OCI-LY3 (cell line): ENCODE measurements at regions not wholly inside any gene's neighbourhood (a gene's known extent, or its start where the extent isn't known, plus 50 kb on each side); places are given as distances from the start of the nearest gene placed in this dataset.
"Not testable (repeated sequence)": the region's sequence is repeated elsewhere in the genome, so short reads cannot be mapped to it uniquely, and the experiment has no call there.

Source experiments
- H2AFZ ChIP-seq: fragments of 200-600, 300-600 bp; shearing (Covaris generic); 2 replicates; pipeline ENCODE4 v1.6.0; 2014; ENCODE audit warnings: antibody characterized with exemption, low read depth, low read length
- H3K27ac ChIP-seq: fragments of 200-600, 300-600 bp; sonication (generic); 2 replicates; pipeline ENCODE4 v1.5.1; 2014; ENCODE audit warnings: mild to moderate bottlenecking, low read length, moderate library complexity, mixed read lengths
- H3K27me3 ChIP-seq: fragments of 200-600, 300-600 bp; sonication (generic); 2 replicates; pipeline ENCODE4 v1.6.1; 2014; ENCODE audit warnings: low read depth, low read length, mixed read lengths
- H3K36me3 ChIP-seq: fragments of 200-600, 300-600 bp; sonication (generic); replicated peaks from 2 replicates; pipeline ENCODE3; 2014; ENCODE audit warnings: low read depth, low read length, mixed read lengths
- H3K4me1 ChIP-seq: fragments of 300-600, 200-600 bp; sonication (generic); 2 replicates; pipeline ENCODE4 v1.6.1; 2014; ENCODE audit warnings: low read length, mixed read lengths
- H3K4me2 ChIP-seq: fragments of 200-600, 300-600 bp; sonication (generic); 2 replicates; pipeline ENCODE4 v1.6.1; 2014; ENCODE audit warnings: low read length, mixed read lengths
- H3K4me3 ChIP-seq: fragments of 300-600, 200-600 bp; sonication (generic); 2 replicates; pipeline ENCODE4 v1.5.1; 2014; ENCODE audit warnings: antibody characterized with exemption, mild to moderate bottlenecking, low read length, moderate library complexity
- H3K79me2 ChIP-seq: fragments of 300-600, 200-600 bp; shearing (Covaris generic); 2 replicates; pipeline ENCODE4 v1.6.1; 2014; ENCODE audit warnings: mild to moderate bottlenecking, low read length, mixed read lengths
- H3K9ac ChIP-seq: fragments of 300-600, 200-600 bp; shearing (Covaris generic); 2 replicates; pipeline ENCODE4 v1.6.0; 2014; ENCODE audit warnings: mild to moderate bottlenecking, low read length, moderate library complexity
- H3K9me3 ChIP-seq: fragments of 200-600, 300-600 bp; shearing (Covaris generic); 2 replicates; pipeline ENCODE4 v1.6.1; 2014; ENCODE audit warnings: low read length, mixed read lengths; ENCODE audit not compliant: insufficient read depth
- H4K20me1 ChIP-seq: fragments of 200-600, 300-600 bp; sonication (generic); 2 replicates; pipeline ENCODE4 v1.6.1; 2016; ENCODE audit warnings: low read length, mixed read lengths; ENCODE audit not compliant: insufficient read depth
- CTCF ChIP-seq: fragments of 200-600, 300-600 bp; sonication (generic); IDR thresholded peaks from 2 replicates; pipeline ENCODE4 v1.5.1; 2014; ENCODE audit warnings: antibody characterized with exemption, low read length, low read depth
- EZH2phosphoT487 ChIP-seq: fragments of 200-600 bp; shearing (Covaris generic); IDR thresholded peaks from 2 replicates; pipeline ENCODE4 v1.6.1; 2018; ENCODE audit warnings: antibody characterized with exemption, mixed run types, low read depth

- Histone ChIP-seq H3K9me3 (no peaks in the 10 kb centered on the region), H3K27me3 (no peaks in the 10 kb centered on the region), H3K36me3 (no peaks in the 10 kb centered on the region), H3K9ac (no peak overlapping the region), H3K79me2 (no peaks in the 10 kb centered on the region), H3K27ac (no peak overlapping the region), H4K20me1 (no peaks in the 10 kb centered on the region), H2AFZ (no peak overlapping the region), H3K4me2 (no peak overlapping the region), H3K4me1 (no peaks in the 10 kb centered on the region), H3K4me3 (no peak overlapping the region)
- no peak for TF ChIP-seq CTCF
- TF ChIP-seq EZH2phosphoT487, result no peak
Observed at GRCh38 chr20:54922096-54922495, 446.7 kb downstream of the DOK5 start.

GRCh38 chr20:54920491-54920890 is 445.1 kb downstream of the DOK5 start:
- Histone ChIP-seq H3K27ac (no peak overlapping the region), H3K4me1 (no peaks in the 10 kb centered on the region), H3K27me3 (no peaks in the 10 kb centered on the region), H3K36me3 (no peaks in the 10 kb centered on the region), H3K79me2 (no peaks in the 10 kb centered on the region), H3K4me2 (no peak overlapping the region), H2AFZ (0 out of 2 replicates have a peak overlapping the region, but pooled peaks have one; percentile 19), H3K9me3 (no peaks in the 10 kb centered on the region), H4K20me1 (no peaks in the 10 kb centered on the region), H3K4me3 (no peak overlapping the region), H3K9ac (no peak overlapping the region)
- TF ChIP-seq CTCF (no peak), EZH2phosphoT487 (no peak)

- H3K4me2 ChIP-seq, H3K9ac ChIP-seq, H4K20me1 ChIP-seq, H3K27ac ChIP-seq, H3K36me3 ChIP-seq, H3K9me3 ChIP-seq, H3K79me2 ChIP-seq, H3K4me1 ChIP-seq, H3K27me3 ChIP-seq, H3K4me3 ChIP-seq, H2AFZ ChIP-seq: not testable (repeated sequence)
Observed at GRCh38 chr20:54918993-54919392, 443.6 kb downstream of the DOK5 start.

- no peak overlapping the region for H2AFZ ChIP-seq
- no peaks in the 10 kb centered on the region for H3K4me1 ChIP-seq
- H3K36me3 ChIP-seq, result no peaks in the 10 kb centered on the region
- 0 out of 2 replicates have a peak, but pooled peaks cover 3% of the 10 kb centered on the region for H3K27me3 ChIP-seq
- no peaks in the 10 kb centered on the region for H3K79me2 ChIP-seq
- no peak overlapping the region for H3K9ac ChIP-seq
- no peak overlapping the region for H3K4me3 ChIP-seq
- no peaks in the 10 kb centered on the region for H4K20me1 ChIP-seq
- no peak for TF ChIP-seq EZH2phosphoT487
- no peak for TF ChIP-seq CTCF
- no peak overlapping the region for H3K4me2 ChIP-seq
- H3K27ac ChIP-seq, result no peak overlapping the region
- no peaks in the 10 kb centered on the region for H3K9me3 ChIP-seq
Observed at GRCh38 chr20:54914995-54915394, 439.6 kb downstream of the DOK5 start.

- Histone ChIP-seq H3K4me3 (no peak overlapping the region), H2AFZ (no peak overlapping the region), H3K27me3 (0 out of 2 replicates have a peak, but pooled peaks cover 3% of the 10 kb centered on the region), H3K27ac (no peak overlapping the region), H3K79me2 (no peaks in the 10 kb centered on the region), H4K20me1 (no peaks in the 10 kb centered on the region), H3K9ac (no peak overlapping the region), H3K36me3 (no peaks in the 10 kb centered on the region), H3K9me3 (no peaks in the 10 kb centered on the region), H3K4me1 (no peaks in the 10 kb centered on the region), H3K4me2 (no peak overlapping the region)
- no peak for TF ChIP-seq EZH2phosphoT487
- TF ChIP-seq CTCF, result no peak
Observed at GRCh38 chr20:54909702-54910101, 434.3 kb downstream of the DOK5 start.

GRCh38 chr20:54906134-54906533 is 430.7 kb downstream of the DOK5 start:
- H3K79me2 ChIP-seq, H4K20me1 ChIP-seq, H3K9ac ChIP-seq, H3K4me3 ChIP-seq, H3K9me3 ChIP-seq, H3K4me1 ChIP-seq, H3K27ac ChIP-seq, H3K4me2 ChIP-seq, H3K36me3 ChIP-seq, H2AFZ ChIP-seq, H3K27me3 ChIP-seq: not testable (repeated sequence)
